Activated CD8-positive, alpha-beta memory T cell treated with anti-CD3 and anti-CD28 coated beads for 48 hours (primary cell): ENCODE measurements at regions not wholly inside any gene's neighbourhood (a gene's known extent, or its start where the extent isn't known, plus 50 kb on each side); places are given as distances from the start of the nearest gene placed in this dataset.
"Not testable (repeated sequence)": the region's sequence is repeated elsewhere in the genome, so short reads cannot be mapped to it uniquely, and the experiment has no call there.

Experiments
- DNase-seq, 3 experiments: peaks; one replicate each; pipeline ENCODE4 v3.0.0-alpha.2; 2020; ENCODE audit warnings: low read depth in 2 of 3, low spot score in 2 of 3

GRCh38 chr4:82194329-82194728, 179.5 kb downstream of the HNRNPD start:
- DNase-seq = no peak

GRCh38 chr4:82192017-82192673, 181.6 kb downstream of the HNRNPD start:
- no peak for DNase-seq

- DNase-seq = no peak
Measured at GRCh38 chr4:82181789-82182188, 192.0 kb downstream of the HNRNPD start.

- DNase-seq = no peak
Measured at GRCh38 chr4:82172186-82172585, 201.6 kb downstream of the HNRNPD start.

GRCh38 chr4:82171531-82172155, 202.1 kb downstream of the HNRNPD start:
- no peak for DNase-seq

- DNase-seq = no peak
Measured at GRCh38 chr4:82149750-82150149, 224.0 kb downstream of the HNRNPD start.

- DNase-seq = no peak
Measured at GRCh38 chr4:82145850-82146249, 227.9 kb downstream of the HNRNPD start.

- no peak for DNase-seq
Measured at GRCh38 chr4:82140422-82140821, 233.4 kb downstream of the HNRNPD start.

GRCh38 chr4:82139287-82139686, 234.5 kb downstream of the HNRNPD start:
- DNase-seq = no peak

GRCh38 chr4:82138374-82138773, 235.4 kb downstream of the HNRNPD start:
- DNase-seq = no peak

GRCh38 chr4:82136161-82136801, 237.5 kb downstream of the HNRNPD start:
- DNase-seq = no peak

- no peak for DNase-seq
Measured at GRCh38 chr4:82128355-82128754, 245.4 kb downstream of the HNRNPD start.

GRCh38 chr4:82126512-82127040, 247.2 kb downstream of the HNRNPD start:
- no peak for DNase-seq

GRCh38 chr4:82125787-82126297, 247.9 kb downstream of the HNRNPD start:
- DNase-seq = no peak

GRCh38 chr4:82124932-82125786, 248.6 kb downstream of the HNRNPD start:
- DNase-seq = no peak

- no peak for DNase-seq
Measured at GRCh38 chr4:82124365-82124764, 249.4 kb downstream of the HNRNPD start.

GRCh38 chr4:82123934-82124333, 249.9 kb downstream of the HNRNPD start:
- DNase-seq = no peak

GRCh38 chr4:82115183-82115582, 258.6 kb downstream of the HNRNPD start:
- not testable (repeated sequence) for DNase-seq

- no peak for DNase-seq
Measured at GRCh38 chr4:82108506-82108905, 265.3 kb downstream of the HNRNPD start.

GRCh38 chr4:82104578-82104977, 269.2 kb downstream of the HNRNPD start:
- DNase-seq = no peak

GRCh38 chr4:82099928-82100579, 273.7 kb downstream of the HNRNPD start:
- no peak for DNase-seq
